ENCODE measurements at regions not wholly inside any gene's neighbourhood (a gene's known extent, or its start where the extent isn't known, plus 50 kb on each side); places are given as distances from the start of the nearest gene placed in this dataset.

GRCh38 chr20:22472447-22473100 is 111.8 kb downstream of the FOXA2 start (continued):
- no peak for TF ChIP-seq KDM5A (IDR thresholded peaks at IDR 0.05; ENCODE audit: borderline replicate concordance, low read length)
- no peak for TF ChIP-seq ZSCAN29 (CRISPR knock-in tag; conservative IDR thresholded peaks at IDR 0.05)
- TF ChIP-seq NFIC (IDR thresholded peaks at IDR 0.05; ENCODE audit: low read length): no peak
- TF ChIP-seq ZNF292 (CRISPR knock-in tag; IDR thresholded peaks at IDR 0.05; ENCODE audit: borderline replicate concordance, low read depth): no peak
- TF ChIP-seq ZNF775 (CRISPR knock-in tag; IDR thresholded peaks at IDR 0.05; ENCODE audit: borderline replicate concordance): no peak
- no peak for TF ChIP-seq FOXK2 (IDR thresholded peaks at IDR 0.05)
- TF ChIP-seq ZNF687 (CRISPR knock-in tag; IDR thresholded peaks at IDR 0.05): peak; percentile 15; the same call in 1 of the 2 replicates
- no peak for TF ChIP-seq RNF2 (conservative IDR thresholded peaks at IDR 0.05; ENCODE audit: low read depth)
- TF ChIP-seq ZNF552 (CRISPR knock-in tag; IDR thresholded peaks at IDR 0.05; ENCODE audit: borderline replicate concordance): no peak
- no peak for TF ChIP-seq ZBTB10 (CRISPR knock-in tag; IDR thresholded peaks at IDR 0.05; ENCODE audit: borderline replicate concordance)
- peak; percentile 54; the same call in 1 of the 2 replicates for TF ChIP-seq ZNF550 (CRISPR knock-in tag; IDR thresholded peaks at IDR 0.05; ENCODE audit: borderline replicate concordance)
- no peak for TF ChIP-seq ZNF543 (CRISPR knock-in tag; IDR thresholded peaks at IDR 0.05)
- TF ChIP-seq KLF9 (CRISPR knock-in tag; IDR thresholded peaks at IDR 0.05; ENCODE audit: low read depth): no peak
- no peak for TF ChIP-seq TOE1 (CRISPR knock-in tag; IDR thresholded peaks at IDR 0.05)
- peak; percentile 77 for TF ChIP-seq CTCF (CRISPR knock-in tag; IDR thresholded peaks at IDR 0.05)
- no peak for TF ChIP-seq NBN (conservative IDR thresholded peaks at IDR 0.05)
- TF ChIP-seq SRSF4 (IDR thresholded peaks at IDR 0.05; ENCODE audit: low read depth, low read length, poor library complexity, severe bottlenecking): no peak
- TF ChIP-seq ZNF451 (CRISPR knock-in tag; IDR thresholded peaks at IDR 0.05): 0 out of 2 replicates have a peak, but pooled peaks have one; percentile 64
- TF ChIP-seq STAG1 (CRISPR knock-in tag; IDR thresholded peaks at IDR 0.05): peak; percentile 79
- no peak for TF ChIP-seq ZNF33A (CRISPR knock-in tag; IDR thresholded peaks at IDR 0.05; ENCODE audit: borderline replicate concordance)
- no peak for TF ChIP-seq ATAD3A (CRISPR knock-in tag; IDR thresholded peaks at IDR 0.05)
- peak; percentile 20; the same call in 1 of the 2 replicates for TF ChIP-seq ZNF83 (CRISPR knock-in tag; IDR thresholded peaks at IDR 0.05; ENCODE audit: borderline replicate concordance)
- TF ChIP-seq ZNF230 (CRISPR knock-in tag; IDR thresholded peaks at IDR 0.05): no peak

All from HepG2 (cell line).